SK-N-SH treated with all-trans-retinoic acid at 6 μM for 48 hours (cell line): ENCODE measurements at regions not wholly inside any gene's neighbourhood (a gene's known extent, or its start where the extent isn't known, plus 50 kb on each side); places are given as distances from the start of the nearest gene placed in this dataset.

Experiments
- SNAI2 ChIP-seq: fragments of 250-450 bp; sonication (Bioruptor Pico); IDR thresholded peaks from 2 replicates; pipeline ENCODE4 v1.5.0; 2020; ENCODE audit warnings: mild to moderate bottlenecking, moderate library complexity
- TF ChIP-seq, protein P1 (sequence below): fragments of 250-450 bp; sonication (Bioruptor Pico); IDR thresholded peaks from 2 replicates; pipeline ENCODE4 v1.8.0; 2020; ENCODE audit warnings: mild to moderate bottlenecking, moderate library complexity, borderline replicate concordance

DNA sequence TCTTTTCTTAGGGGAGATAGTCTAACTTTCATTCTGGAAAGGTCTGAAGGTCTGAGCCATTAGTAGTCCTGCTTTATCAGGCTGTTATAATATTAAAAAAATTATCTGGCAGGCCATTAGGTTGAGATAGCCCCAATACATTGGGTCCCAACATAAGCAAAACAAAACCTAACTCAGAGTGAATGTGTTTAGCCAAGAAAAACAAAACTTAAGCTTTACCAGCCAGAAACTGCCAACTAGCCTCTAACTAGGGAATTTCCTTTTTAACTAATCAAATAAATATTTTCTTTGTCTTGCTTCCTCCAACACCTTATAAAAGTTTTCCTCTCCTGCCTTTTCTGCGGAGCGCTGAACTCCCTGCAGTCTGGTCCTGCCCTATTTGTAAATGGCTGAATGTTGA, 1137.7 kb upstream of the CNTN5 start:
- TF ChIP-seq, protein P1, sequence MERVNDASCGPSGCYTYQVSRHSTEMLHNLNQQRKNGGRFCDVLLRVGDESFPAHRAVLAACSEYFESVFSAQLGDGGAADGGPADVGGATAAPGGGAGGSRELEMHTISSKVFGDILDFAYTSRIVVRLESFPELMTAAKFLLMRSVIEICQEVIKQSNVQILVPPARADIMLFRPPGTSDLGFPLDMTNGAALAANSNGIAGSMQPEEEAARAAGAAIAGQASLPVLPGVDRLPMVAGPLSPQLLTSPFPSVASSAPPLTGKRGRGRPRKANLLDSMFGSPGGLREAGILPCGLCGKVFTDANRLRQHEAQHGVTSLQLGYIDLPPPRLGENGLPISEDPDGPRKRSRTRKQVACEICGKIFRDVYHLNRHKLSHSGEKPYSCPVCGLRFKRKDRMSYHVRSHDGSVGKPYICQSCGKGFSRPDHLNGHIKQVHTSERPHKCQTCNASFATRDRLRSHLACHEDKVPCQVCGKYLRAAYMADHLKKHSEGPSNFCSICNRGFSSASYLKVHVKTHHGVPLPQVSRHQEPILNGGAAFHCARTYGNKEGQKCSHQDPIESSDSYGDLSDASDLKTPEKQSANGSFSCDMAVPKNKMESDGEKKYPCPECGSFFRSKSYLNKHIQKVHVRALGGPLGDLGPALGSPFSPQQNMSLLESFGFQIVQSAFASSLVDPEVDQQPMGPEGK (CRISPR knock-in tag), result no peak
- TF ChIP-seq SNAI2, result no peak
